ENCODE measurements at regions not wholly inside any gene's neighbourhood (a gene's known extent, or its start where the extent isn't known, plus 50 kb on each side); places are given as distances from the start of the nearest gene placed in this dataset.

GRCh38 chr9:80378669-80379293 is 807.0 kb downstream of the TLE4 start:
- no peak for DNase-seq (ENCODE audit: extremely low spot score)
- ChIA-PET POLR2A (no interaction called here), CTCF (no interaction called here)
- TF ChIP-seq CTCF (IDR thresholded peaks at IDR 0.05; ENCODE audit: control extremely low read depth, extremely low read depth, low read depth, missing control alignments): no peak

DNA sequence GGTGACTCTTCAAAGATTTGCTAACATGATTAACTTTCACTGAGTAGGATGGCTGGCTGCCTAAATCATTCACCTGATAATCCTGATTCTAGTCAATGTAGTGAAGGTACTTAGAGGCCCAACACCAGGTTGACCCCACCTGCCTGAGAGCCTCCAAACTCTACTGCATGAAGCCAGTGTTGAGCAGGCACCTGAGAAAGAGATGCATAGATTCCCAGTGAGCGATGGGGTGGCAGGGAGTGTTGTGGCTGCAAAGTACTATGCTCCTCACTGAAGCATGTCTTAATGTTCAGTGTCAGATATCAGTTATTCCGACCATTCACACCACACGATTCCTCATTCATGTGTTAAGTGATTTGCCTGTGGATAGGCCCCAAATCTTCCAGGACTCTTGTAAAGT is 804.4 kb downstream of the TLE4 start:
- ChIA-PET POLR2A (no interaction called here), CTCF (interaction anchor here (1.2 kb wide), 1 partner anchor 9 kb away, joined by 3 read pairs; no protein-coding TSS in a partner anchor)
- DNase-seq (ENCODE audit: extremely low spot score): no peak
- TF ChIP-seq CTCF (IDR thresholded peaks at IDR 0.05; ENCODE audit: control extremely low read depth, extremely low read depth, low read depth, missing control alignments): no peak

DNA sequence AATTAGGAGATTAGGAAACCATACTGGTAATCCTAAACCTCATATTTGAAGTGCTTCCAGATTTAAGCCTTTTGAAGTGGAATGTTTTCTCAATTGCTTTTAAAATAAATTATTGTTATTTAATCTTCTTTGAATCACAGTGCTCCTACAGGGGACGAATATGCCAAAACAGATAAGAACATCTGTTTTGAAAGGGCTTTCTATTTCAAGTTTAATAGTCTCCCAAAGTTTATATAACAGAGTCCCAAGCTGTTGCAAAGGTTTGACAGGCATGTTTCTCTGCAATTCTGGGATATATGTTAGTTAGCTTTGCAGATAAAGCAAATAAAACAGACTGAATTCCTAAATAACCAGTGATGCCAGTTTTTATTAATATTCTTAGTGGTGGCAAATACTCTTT is 803.7 kb downstream of the TLE4 start:
- TF ChIP-seq CTCF (IDR thresholded peaks at IDR 0.05; ENCODE audit: control extremely low read depth, extremely low read depth, low read depth, missing control alignments): no peak
- DNase-seq (ENCODE audit: extremely low spot score): no peak

GRCh38 chr9:80369641-80370040 is 797.9 kb downstream of the TLE4 start:
- no peak for DNase-seq (ENCODE audit: extremely low spot score)
- TF ChIP-seq CTCF (IDR thresholded peaks at IDR 0.05; ENCODE audit: control extremely low read depth, extremely low read depth, low read depth, missing control alignments): no peak
- POLR2A ChIA-PET: no interaction called here
- CTCF ChIA-PET: no interaction called here

More for the DNA sequence above, 803.7 kb downstream of the TLE4 start:
- ChIA-PET CTCF (no interaction called here), POLR2A (no interaction called here)

- TF ChIP-seq CTCF (IDR thresholded peaks at IDR 0.05; ENCODE audit: control extremely low read depth, extremely low read depth, low read depth, missing control alignments): no peak
- no peak for DNase-seq (ENCODE audit: extremely low spot score)
- ChIA-PET CTCF (interaction anchor here (1.0 kb wide), 1 partner anchor 9 kb away, joined by 3 read pairs; no protein-coding TSS in a partner anchor), POLR2A (no interaction called here)
Observed at GRCh38 chr9:80366626-80367025, 794.9 kb downstream of the TLE4 start.

DNA sequence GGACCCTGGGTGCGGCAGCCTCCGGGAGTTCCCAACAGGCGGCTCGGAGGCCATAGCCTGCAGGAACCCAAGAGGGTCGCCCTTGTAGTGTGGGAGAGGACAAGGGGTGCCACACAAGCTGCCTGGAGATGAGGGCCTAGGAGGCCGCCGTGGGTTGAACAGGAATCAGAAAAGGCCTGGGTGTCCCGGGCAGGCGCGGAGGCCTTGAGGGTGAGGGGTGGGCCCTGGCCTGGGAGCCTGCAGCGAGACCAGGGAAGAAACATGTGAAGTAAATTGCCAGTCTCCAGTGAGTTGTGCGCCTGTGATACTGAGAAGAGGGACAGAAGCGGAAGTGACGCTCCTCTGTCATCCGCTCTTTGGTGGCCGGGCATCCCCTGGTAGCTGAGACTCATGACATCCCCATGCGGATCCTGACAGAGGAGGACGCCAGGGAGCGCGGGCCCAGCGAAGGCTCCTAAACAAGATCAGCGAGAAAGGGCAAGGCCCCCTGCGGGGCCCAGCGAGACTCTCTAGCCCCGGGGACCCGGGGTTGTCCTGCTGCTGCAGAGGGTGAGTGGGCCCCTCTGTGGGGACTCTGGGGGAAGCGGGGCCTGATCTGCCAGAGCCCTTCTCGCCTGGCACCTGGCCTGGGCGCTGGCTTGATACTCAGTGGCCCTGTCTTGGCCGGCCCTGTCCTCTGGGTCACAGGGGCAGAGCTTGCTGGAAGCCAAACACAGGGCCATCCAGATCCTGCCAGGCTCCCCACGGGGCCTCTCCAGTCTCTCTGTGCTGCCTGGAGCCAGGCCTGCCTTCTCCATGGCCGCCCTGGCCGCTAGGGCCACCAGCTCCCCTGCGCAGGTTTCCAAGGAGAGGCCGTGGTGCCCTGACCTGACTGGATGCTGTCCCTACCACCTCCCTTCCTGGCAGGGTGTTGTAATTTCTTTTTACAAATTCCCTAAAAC is 788.4 kb downstream of the TLE4 start:
- CTCF ChIA-PET: no interaction called here
- POLR2A ChIA-PET: no interaction called here
- TF ChIP-seq CTCF (IDR thresholded peaks at IDR 0.05; ENCODE audit: control extremely low read depth, extremely low read depth, low read depth, missing control alignments): no peak
- DNase-seq (ENCODE audit: extremely low spot score): no peak

Measured in GM10248 (cell line).